ENCODE measurements at regions not wholly inside any gene's neighbourhood (a gene's known extent, or its start where the extent isn't known, plus 50 kb on each side); places are given as distances from the start of the nearest gene placed in this dataset.

GRCh38 chr4:31667686-31668085 is 947.5 kb downstream of the PCDH7 start:
- ATAC-seq, result no peak
- TF ChIP-seq ISL1 (CRISPR knock-in tag; IDR thresholded peaks at IDR 0.05) (no peak), TCF4 (CRISPR knock-in tag; IDR thresholded peaks at IDR 0.05; ENCODE audit: borderline replicate concordance) (no peak), ZFP3 (CRISPR knock-in tag; IDR thresholded peaks at IDR 0.05) (no peak), OSR1 (CRISPR knock-in tag; IDR thresholded peaks at IDR 0.05) (no peak), ZFP30 (CRISPR knock-in tag; IDR thresholded peaks at IDR 0.05) (no peak), RARB (CRISPR knock-in tag; IDR thresholded peaks at IDR 0.05) (no peak), ZC3H10 (CRISPR knock-in tag; IDR thresholded peaks at IDR 0.05) (no peak), ZNF8 (CRISPR knock-in tag; IDR thresholded peaks at IDR 0.05) (no peak), TOX (CRISPR knock-in tag; IDR thresholded peaks at IDR 0.05; ENCODE audit: borderline replicate concordance) (no peak), ARNTL (CRISPR knock-in tag; IDR thresholded peaks at IDR 0.05; ENCODE audit: borderline replicate concordance, low read depth) (no peak)
- TF ChIP-seq, protein P1, sequence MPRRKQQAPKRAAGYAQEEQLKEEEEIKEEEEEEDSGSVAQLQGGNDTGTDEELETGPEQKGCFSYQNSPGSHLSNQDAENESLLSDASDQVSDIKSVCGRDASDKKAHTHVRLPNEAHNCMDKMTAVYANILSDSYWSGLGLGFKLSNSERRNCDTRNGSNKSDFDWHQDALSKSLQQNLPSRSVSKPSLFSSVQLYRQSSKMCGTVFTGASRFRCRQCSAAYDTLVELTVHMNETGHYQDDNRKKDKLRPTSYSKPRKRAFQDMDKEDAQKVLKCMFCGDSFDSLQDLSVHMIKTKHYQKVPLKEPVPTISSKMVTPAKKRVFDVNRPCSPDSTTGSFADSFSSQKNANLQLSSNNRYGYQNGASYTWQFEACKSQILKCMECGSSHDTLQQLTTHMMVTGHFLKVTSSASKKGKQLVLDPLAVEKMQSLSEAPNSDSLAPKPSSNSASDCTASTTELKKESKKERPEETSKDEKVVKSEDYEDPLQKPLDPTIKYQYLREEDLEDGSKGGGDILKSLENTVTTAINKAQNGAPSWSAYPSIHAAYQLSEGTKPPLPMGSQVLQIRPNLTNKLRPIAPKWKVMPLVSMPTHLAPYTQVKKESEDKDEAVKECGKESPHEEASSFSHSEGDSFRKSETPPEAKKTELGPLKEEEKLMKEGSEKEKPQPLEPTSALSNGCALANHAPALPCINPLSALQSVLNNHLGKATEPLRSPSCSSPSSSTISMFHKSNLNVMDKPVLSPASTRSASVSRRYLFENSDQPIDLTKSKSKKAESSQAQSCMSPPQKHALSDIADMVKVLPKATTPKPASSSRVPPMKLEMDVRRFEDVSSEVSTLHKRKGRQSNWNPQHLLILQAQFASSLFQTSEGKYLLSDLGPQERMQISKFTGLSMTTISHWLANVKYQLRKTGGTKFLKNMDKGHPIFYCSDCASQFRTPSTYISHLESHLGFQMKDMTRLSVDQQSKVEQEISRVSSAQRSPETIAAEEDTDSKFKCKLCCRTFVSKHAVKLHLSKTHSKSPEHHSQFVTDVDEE (CRISPR knock-in tag; IDR thresholded peaks at IDR 0.05), result no peak

DNA sequence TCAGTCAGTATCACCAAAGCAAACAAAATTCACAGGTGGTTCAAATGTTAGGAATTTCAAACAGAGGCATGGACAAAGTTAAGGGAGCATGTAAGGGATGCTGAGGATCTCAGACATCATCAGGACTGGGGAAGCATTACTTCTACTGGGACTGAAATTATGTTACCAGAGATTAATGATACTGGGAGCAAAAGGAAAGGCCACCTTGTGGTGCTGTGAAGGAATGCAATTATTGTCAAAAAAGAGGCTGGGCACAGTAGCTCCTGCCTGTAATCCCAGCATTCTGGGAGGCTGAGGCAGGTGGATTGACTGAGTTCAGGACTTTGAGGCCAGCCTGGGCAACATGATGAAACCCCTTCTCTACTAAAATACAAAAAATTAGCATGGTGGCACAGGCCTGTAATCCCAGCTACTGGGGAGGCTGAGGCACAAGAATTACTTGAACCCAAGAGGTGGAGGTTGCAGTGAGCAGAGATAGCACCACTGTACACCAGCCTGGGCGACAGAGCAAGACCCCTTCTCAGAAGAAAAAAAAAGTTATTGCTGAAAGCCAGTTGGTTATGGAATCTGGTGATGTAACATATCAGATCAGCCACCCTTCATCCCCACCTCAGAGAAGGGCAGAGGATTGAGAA is 954.3 kb downstream of the PCDH7 start:
- peak; percentile 35; the same call in 1 of the 3 replicates for ATAC-seq
- no peak for TF ChIP-seq ZNF8 (CRISPR knock-in tag; IDR thresholded peaks at IDR 0.05)
- no peak for TF ChIP-seq RARB (CRISPR knock-in tag; IDR thresholded peaks at IDR 0.05)
- TF ChIP-seq, protein P2, sequence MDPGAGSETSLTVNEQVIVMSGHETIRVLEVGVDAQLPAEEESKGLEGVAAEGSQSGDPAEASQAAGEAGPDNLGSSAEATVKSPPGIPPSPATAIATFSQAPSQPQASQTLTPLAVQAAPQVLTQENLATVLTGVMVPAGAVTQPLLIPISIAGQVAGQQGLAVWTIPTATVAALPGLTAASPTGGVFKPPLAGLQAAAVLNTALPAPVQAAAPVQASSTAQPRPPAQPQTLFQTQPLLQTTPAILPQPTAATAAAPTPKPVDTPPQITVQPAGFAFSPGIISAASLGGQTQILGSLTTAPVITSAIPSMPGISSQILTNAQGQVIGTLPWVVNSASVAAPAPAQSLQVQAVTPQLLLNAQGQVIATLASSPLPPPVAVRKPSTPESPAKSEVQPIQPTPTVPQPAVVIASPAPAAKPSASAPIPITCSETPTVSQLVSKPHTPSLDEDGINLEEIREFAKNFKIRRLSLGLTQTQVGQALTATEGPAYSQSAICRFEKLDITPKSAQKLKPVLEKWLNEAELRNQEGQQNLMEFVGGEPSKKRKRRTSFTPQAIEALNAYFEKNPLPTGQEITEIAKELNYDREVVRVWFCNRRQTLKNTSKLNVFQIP (CRISPR knock-in tag; IDR thresholded peaks at IDR 0.05; ENCODE audit: borderline replicate concordance, low read depth), result no peak
- no peak for TF ChIP-seq ISL1 (CRISPR knock-in tag; IDR thresholded peaks at IDR 0.05)
- TF ChIP-seq GLIS3 (CRISPR knock-in tag; IDR thresholded peaks at IDR 0.05), result no peak
- TF ChIP-seq TOX (CRISPR knock-in tag; IDR thresholded peaks at IDR 0.05; ENCODE audit: borderline replicate concordance), result no peak
- no peak for TF ChIP-seq TCF4 (CRISPR knock-in tag; IDR thresholded peaks at IDR 0.05; ENCODE audit: borderline replicate concordance)
- TF ChIP-seq CSDC2 (CRISPR knock-in tag; IDR thresholded peaks at IDR 0.05), result no peak
- TF ChIP-seq SNAI2 (CRISPR knock-in tag; IDR thresholded peaks at IDR 0.05), result no peak
- no peak for TF ChIP-seq ESRRG (CRISPR knock-in tag; IDR thresholded peaks at IDR 0.05)
- TF ChIP-seq PPARA (CRISPR knock-in tag; IDR thresholded peaks at IDR 0.05; ENCODE audit: borderline replicate concordance), result no peak
- no peak for TF ChIP-seq OSR1 (CRISPR knock-in tag; IDR thresholded peaks at IDR 0.05)
- TF ChIP-seq, protein P3, sequence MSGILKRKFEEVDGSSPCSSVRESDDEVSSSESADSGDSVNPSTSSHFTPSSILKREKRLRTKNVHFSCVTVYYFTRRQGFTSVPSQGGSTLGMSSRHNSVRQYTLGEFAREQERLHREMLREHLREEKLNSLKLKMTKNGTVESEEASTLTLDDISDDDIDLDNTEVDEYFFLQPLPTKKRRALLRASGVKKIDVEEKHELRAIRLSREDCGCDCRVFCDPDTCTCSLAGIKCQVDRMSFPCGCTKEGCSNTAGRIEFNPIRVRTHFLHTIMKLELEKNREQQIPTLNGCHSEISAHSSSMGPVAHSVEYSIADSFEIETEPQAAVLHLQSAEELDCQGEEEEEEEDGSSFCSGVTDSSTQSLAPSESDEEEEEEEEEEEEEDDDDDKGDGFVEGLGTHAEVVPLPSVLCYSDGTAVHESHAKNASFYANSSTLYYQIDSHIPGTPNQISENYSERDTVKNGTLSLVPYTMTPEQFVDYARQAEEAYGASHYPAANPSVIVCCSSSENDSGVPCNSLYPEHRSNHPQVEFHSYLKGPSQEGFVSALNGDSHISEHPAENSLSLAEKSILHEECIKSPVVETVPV (CRISPR knock-in tag; IDR thresholded peaks at IDR 0.05), result no peak
- no peak for TF ChIP-seq ARNTL (CRISPR knock-in tag; IDR thresholded peaks at IDR 0.05; ENCODE audit: borderline replicate concordance, low read depth)
- no peak for TF ChIP-seq BACH2 (CRISPR knock-in tag; IDR thresholded peaks at IDR 0.05; ENCODE audit: borderline replicate concordance)
- TF ChIP-seq, protein P1 (CRISPR knock-in tag; IDR thresholded peaks at IDR 0.05), result no peak
- TF ChIP-seq, protein P4, sequence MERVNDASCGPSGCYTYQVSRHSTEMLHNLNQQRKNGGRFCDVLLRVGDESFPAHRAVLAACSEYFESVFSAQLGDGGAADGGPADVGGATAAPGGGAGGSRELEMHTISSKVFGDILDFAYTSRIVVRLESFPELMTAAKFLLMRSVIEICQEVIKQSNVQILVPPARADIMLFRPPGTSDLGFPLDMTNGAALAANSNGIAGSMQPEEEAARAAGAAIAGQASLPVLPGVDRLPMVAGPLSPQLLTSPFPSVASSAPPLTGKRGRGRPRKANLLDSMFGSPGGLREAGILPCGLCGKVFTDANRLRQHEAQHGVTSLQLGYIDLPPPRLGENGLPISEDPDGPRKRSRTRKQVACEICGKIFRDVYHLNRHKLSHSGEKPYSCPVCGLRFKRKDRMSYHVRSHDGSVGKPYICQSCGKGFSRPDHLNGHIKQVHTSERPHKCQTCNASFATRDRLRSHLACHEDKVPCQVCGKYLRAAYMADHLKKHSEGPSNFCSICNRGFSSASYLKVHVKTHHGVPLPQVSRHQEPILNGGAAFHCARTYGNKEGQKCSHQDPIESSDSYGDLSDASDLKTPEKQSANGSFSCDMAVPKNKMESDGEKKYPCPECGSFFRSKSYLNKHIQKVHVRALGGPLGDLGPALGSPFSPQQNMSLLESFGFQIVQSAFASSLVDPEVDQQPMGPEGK (CRISPR knock-in tag; IDR thresholded peaks at IDR 0.05; ENCODE audit: borderline replicate concordance), result no peak
- no peak for TF ChIP-seq CREB5 (CRISPR knock-in tag; IDR thresholded peaks at IDR 0.05; ENCODE audit: low read depth)
- TF ChIP-seq ZNF70 (CRISPR knock-in tag; IDR thresholded peaks at IDR 0.05), result no peak
- no peak for TF ChIP-seq ZFP30 (CRISPR knock-in tag; IDR thresholded peaks at IDR 0.05)

Measured in SK-N-SH treated with all-trans-retinoic acid at 6 μM for 48 hours (cell line).